ENCODE measurements at regions not wholly inside any gene's neighbourhood (a gene's known extent, or its start where the extent isn't known, plus 50 kb on each side); places are given as distances from the start of the nearest gene placed in this dataset.
"Not testable (repeated sequence)": the region's sequence is repeated elsewhere in the genome, so short reads cannot be mapped to it uniquely, and the experiment has no call there.

DNA sequence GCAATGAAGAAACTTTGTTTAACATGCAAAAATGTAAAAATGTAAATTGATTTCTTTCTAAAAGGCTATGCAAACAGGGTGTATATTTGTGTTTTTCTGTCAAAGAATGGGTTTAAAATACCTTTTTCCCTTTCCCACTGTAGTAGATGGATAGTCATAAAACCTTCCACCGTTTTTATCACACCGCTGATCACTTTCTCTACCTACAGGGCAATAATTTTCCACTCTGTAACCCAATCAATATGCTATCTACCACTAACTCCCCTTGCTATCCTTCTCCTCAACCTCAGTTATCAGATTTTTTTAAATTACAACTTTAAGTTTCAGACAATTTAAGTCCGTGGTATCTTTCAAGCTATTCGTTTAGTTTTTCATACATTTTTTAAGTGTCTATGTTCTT is 91.4 kb upstream of the ARID1B start:
- no peaks in the 10 kb centered on the region for H3K36me3 ChIP-seq
- DNase-seq (ENCODE audit: low spot score in 2 of 2) = no peak
- TF ChIP-seq, protein P1, sequence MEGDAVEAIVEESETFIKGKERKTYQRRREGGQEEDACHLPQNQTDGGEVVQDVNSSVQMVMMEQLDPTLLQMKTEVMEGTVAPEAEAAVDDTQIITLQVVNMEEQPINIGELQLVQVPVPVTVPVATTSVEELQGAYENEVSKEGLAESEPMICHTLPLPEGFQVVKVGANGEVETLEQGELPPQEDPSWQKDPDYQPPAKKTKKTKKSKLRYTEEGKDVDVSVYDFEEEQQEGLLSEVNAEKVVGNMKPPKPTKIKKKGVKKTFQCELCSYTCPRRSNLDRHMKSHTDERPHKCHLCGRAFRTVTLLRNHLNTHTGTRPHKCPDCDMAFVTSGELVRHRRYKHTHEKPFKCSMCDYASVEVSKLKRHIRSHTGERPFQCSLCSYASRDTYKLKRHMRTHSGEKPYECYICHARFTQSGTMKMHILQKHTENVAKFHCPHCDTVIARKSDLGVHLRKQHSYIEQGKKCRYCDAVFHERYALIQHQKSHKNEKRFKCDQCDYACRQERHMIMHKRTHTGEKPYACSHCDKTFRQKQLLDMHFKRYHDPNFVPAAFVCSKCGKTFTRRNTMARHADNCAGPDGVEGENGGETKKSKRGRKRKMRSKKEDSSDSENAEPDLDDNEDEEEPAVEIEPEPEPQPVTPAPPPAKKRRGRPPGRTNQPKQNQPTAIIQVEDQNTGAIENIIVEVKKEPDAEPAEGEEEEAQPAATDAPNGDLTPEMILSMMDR (IDR thresholded peaks at IDR 0.05) = no peak
- no peaks in the 10 kb centered on the region for H3K27me3 ChIP-seq
- no peaks in the 10 kb centered on the region for H3K9me3 ChIP-seq
- H3K4me1 ChIP-seq = peaks cover 0 to 6% of the 10 kb centered on the region in 2 donors
- H3K27ac ChIP-seq = peak overlapping the region; percentile 93 to 97
- intact Hi-C loops (cut with DNase I) = loop anchor here (2.0 to 10.0 kb wide), 4 partner anchors 149 to 589 kb away; no protein-coding TSS in a partner anchor
- peak overlapping the region; percentile 69 to 78 for H3K4me3 ChIP-seq

DNA sequence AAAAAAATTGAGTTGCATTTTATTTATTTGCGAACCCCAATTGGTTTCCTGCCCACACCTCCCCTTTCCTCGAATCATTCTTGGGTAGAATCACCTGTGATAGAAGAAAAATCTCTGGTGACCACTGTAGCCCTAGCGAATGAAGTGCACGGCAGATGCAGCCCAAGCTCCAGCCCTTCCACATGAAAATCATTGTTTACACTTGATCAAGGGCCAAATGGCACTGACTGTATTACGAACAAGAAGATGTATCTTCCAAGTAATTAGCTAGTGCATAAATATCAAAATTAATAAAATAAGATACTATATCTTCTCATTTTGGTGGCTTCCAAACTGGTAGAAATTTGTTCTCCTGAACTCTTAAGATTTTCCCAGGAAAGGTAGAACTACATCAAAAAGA is 93.4 kb upstream of the ARID1B start:
- H3K4me1 ChIP-seq = peaks cover 0 to 6% of the 10 kb centered on the region in 2 donors
- no peaks in the 10 kb centered on the region for H3K27me3 ChIP-seq
- no peak overlapping the region for H3K4me3 ChIP-seq
- no peaks in the 10 kb centered on the region for H3K9me3 ChIP-seq
- no peak overlapping the region for H3K27ac ChIP-seq
- intact Hi-C loops (cut with DNase I) = loop anchor here (10.0 kb wide), 2 partner anchors 151 to 501 kb away; no protein-coding TSS in a partner anchor
- no peak for DNase-seq (ENCODE audit: low spot score in 2 of 2)
- TF ChIP-seq, protein P1 (IDR thresholded peaks at IDR 0.05) = no peak
- H3K36me3 ChIP-seq = no peaks in the 10 kb centered on the region

DNA sequence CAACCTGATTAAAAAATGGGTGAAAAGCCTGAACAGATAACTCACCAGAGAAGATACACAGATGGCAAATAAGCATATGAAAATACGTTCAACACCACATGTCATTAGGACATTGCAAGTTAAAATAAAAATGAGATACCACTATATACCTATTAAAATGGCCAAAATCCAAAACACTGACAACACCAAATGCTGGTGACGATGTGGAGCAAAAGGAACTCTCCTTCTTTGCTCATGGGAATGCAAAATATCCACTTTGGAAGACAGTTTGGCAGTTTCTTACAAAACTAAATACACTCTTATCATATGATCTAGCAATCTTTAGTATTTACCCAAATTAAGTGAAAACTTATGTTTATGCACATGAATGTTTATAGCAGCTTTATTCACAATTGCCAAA is 100.5 kb upstream of the ARID1B start:
- intact Hi-C loops (cut with DNase I) = no loop called here
- Histone ChIP-seq H3K27ac (no peak overlapping the region), H3K9me3 (peaks cover 0 to 13% of the 10 kb centered on the region in 2 donors), H3K27me3 (no peaks in the 10 kb centered on the region), H3K4me3 (no peak overlapping the region), H3K4me1 (no peaks in the 10 kb centered on the region), H3K36me3 (no peaks in the 10 kb centered on the region)
- DNase-seq (ENCODE audit: low spot score in 2 of 2) = no peak
- TF ChIP-seq, protein P1 (IDR thresholded peaks at IDR 0.05) = no peak

DNA sequence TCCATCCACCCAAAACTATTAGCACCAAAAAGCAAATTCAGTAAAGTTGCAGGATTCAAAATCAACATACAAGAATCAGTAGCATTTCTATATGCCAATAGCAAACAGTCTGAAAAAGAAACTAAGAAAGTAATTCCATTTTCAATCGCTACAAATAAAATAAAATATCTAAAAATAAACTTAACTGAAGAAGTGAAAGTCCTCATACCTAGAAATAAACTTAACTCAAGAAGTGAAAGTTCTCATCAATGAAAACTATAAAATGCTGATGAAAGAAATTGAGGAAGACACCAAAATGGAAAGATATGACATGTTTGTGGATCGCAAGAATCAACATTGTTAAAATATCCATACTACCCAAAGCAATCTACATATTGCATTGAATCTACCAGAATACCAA is 103.0 kb upstream of the ARID1B start:
- H3K4me3 ChIP-seq = no peak overlapping the region
- intact Hi-C loops (cut with DNase I) = no loop called here

DNA sequence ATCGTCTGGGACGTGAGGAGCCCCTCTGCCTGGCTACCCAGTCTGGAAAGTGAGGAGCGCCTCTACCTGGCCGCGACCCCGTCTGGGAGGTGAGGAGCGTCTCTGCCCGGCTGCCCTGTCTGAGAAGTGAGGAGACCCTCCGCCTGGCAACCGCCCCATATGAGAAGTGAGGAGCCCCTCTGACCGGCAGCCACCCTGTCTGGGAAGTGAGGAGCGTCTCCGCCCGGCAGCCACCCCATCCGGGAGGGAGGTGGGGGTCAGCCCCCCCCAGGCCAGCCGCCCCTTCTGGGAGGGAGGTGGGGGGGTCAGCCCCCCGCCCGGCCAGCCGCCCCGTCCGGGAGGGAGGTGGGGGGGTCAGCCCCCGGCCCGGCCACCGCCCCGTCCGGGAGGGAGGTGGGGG is 107.1 kb upstream of the ARID1B start:
- H3K4me1 ChIP-seq; DNase-seq (ENCODE audit: low spot score in 2 of 2); H3K27me3 ChIP-seq; H3K36me3 ChIP-seq; H3K27ac ChIP-seq; intact Hi-C loops (cut with DNase I); H3K4me3 ChIP-seq: not testable (repeated sequence)
- peaks cover 0 to 13% of the 10 kb centered on the region in 2 donors for H3K9me3 ChIP-seq

More for the DNA sequence above, 103.0 kb upstream of the ARID1B start:
- no peak overlapping the region for H3K27ac ChIP-seq
- peaks cover 0 to 13% of the 10 kb centered on the region in 2 donors for H3K9me3 ChIP-seq
- DNase-seq (ENCODE audit: low spot score in 2 of 2) = no peak
- H3K36me3 ChIP-seq = no peaks in the 10 kb centered on the region
- H3K4me1 ChIP-seq = no peaks in the 10 kb centered on the region
- H3K27me3 ChIP-seq = no peaks in the 10 kb centered on the region
- TF ChIP-seq, protein P1 (IDR thresholded peaks at IDR 0.05) = no peak

DNA sequence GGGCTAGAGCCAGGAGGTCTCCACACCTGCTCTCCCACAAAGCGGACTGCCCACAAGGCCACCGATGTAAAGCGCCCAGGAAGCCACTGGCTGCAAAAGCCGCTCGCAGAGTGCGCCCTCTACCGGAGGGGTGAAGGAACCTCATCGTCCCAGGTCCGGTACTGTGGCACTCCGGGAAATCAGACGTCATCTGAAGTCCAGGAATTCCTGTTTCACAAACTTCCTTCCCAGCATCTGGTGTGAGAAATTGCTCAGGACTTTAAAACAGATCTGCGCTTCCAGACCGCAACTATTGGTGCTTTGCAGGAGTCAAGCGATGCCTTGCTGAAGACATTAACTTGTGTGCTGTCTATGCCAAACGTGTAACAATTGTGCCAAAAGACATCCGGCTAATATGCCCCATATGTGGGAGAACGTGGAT is 115.1 kb upstream of the ARID1B start:
- no peak for DNase-seq (ENCODE audit: low spot score in 2 of 2)
- intact Hi-C loops (cut with DNase I) = no loop called here
- no peaks in the 10 kb centered on the region for H3K27me3 ChIP-seq
- H3K4me1 ChIP-seq = peaks cover 7 to 10% of the 10 kb centered on the region in 2 donors
- TF ChIP-seq, protein P1 (IDR thresholded peaks at IDR 0.05) = no peak
- no peaks in the 10 kb centered on the region for H3K9me3 ChIP-seq
- H3K36me3 ChIP-seq = no peaks in the 10 kb centered on the region
- no peak overlapping the region for H3K4me3 ChIP-seq
- no peak overlapping the region for H3K27ac ChIP-seq

Measured in ascending aorta (tissue), 2 donors.